PC-3 (cell line): ENCODE measurements at regions not wholly inside any gene's neighbourhood (a gene's known extent, or its start where the extent isn't known, plus 50 kb on each side); places are given as distances from the start of the nearest gene placed in this dataset.

Experiments used
- CTCF ChIP-seq: fragments of 300-600 bp; sonication (generic); conservative IDR thresholded peaks from 2 replicates; pipeline ENCODE4 v1.5.1; 2017; ENCODE audit warnings: antibody characterized with exemption, low read depth, mild to moderate bottlenecking, low read length
- EZH2 ChIP-seq: fragments of 300-600 bp; sonication (generic); IDR thresholded peaks from one replicate; pipeline ENCODE4 v1.6.1; 2017; ENCODE audit warnings: antibody characterized with exemption, mild to moderate bottlenecking, low read length; ENCODE audit not compliant: unreplicated experiment
- EZH2phosphoT487 ChIP-seq: fragments of 300-600 bp; sonication (generic); IDR thresholded peaks from 2 replicates; pipeline ENCODE4 v1.6.1; 2018; ENCODE audit warnings: mild to moderate bottlenecking, antibody characterized with exemption, low read length, borderline replicate concordance

GRCh38 chr4:20127626-20128025 is 124.1 kb upstream of the SLIT2 start:
- TF ChIP-seq CTCF, result no peak
- no peak for TF ChIP-seq EZH2
- TF ChIP-seq EZH2phosphoT487, result no peak
